ENCODE measurements at regions not wholly inside any gene's neighbourhood (a gene's known extent, or its start where the extent isn't known, plus 50 kb on each side); places are given as distances from the start of the nearest gene placed in this dataset.

DNA sequence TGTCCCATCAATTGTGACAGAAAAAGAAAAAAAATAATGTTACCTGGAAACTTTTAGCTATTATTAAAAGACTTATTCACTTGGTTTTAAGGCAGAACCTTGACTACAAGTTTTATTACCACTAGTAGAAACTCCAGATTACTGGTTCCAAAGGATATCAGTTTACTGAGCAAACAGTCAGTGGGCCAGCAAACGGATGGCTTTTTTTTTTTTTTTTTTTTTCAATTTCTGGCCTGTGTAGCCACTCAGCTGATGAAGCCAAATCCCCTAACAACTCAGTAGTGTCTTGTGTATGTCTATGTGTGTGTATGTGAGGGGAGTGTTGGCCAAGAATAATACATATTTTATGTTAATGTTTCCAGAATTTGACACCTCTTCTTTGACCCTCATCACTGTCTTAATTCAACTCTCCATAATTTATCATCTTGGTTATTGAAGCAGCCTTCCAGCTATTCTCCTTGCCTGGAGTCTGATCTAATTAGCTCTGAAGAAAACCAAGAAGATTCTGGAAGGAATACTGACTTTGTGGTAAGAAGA, 724.9 kb downstream of the NSUN3 start:
- TF ChIP-seq EZH2 (IDR thresholded peaks at IDR 0.05; ENCODE audit: borderline replicate concordance), result no peak
- TF ChIP-seq, protein P1, sequence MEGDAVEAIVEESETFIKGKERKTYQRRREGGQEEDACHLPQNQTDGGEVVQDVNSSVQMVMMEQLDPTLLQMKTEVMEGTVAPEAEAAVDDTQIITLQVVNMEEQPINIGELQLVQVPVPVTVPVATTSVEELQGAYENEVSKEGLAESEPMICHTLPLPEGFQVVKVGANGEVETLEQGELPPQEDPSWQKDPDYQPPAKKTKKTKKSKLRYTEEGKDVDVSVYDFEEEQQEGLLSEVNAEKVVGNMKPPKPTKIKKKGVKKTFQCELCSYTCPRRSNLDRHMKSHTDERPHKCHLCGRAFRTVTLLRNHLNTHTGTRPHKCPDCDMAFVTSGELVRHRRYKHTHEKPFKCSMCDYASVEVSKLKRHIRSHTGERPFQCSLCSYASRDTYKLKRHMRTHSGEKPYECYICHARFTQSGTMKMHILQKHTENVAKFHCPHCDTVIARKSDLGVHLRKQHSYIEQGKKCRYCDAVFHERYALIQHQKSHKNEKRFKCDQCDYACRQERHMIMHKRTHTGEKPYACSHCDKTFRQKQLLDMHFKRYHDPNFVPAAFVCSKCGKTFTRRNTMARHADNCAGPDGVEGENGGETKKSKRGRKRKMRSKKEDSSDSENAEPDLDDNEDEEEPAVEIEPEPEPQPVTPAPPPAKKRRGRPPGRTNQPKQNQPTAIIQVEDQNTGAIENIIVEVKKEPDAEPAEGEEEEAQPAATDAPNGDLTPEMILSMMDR (IDR thresholded peaks at IDR 0.05; ENCODE audit: poor library complexity), result no peak
